Lower leg skin (tissue), 4 donors: ENCODE measurements at regions not wholly inside any gene's neighbourhood (a gene's known extent, or its start where the extent isn't known, plus 50 kb on each side); places are given as distances from the start of the nearest gene placed in this dataset.

Source experiments
- DNase-seq, 2 donors: peaks; one replicate each; pipeline ENCODE4 v3.0.0-alpha.2; 2019; ENCODE audit warnings: low spot score in 2 of 2
- H3K4me3 ChIP-seq: fragments of 200-600 bp; sonication (generic); 2 replicates; pipeline ENCODE4 v1.5.1; 2017; ENCODE audit warnings: mild to moderate bottlenecking, low read depth; ENCODE audit not compliant: poor library complexity, severe bottlenecking
- CTCF ChIP-seq, 3 donors: fragments of 450-650 bp; IDR thresholded peaks; one replicate each; pipeline ENCODE4 v1.5.1; 2016; ENCODE audit warnings: antibody characterized with exemption in 3 of 3, mild to moderate bottlenecking in 3 of 3, moderate library complexity in 2 of 3
- POLR2A ChIP-seq, 2 donors: fragments of 450-650 bp; IDR thresholded peaks; one replicate each; pipeline ENCODE4 v1.6.1; 2016 to 2017; ENCODE audit warnings: antibody characterized with exemption in 2 of 2, mild to moderate bottlenecking in 1 of 2, moderate library complexity in 1 of 2
- WGBS, 2 donors: methylation state at CpG; one replicate each; pipeline ENCODE4 v1.1.5; 2018; 5-methylcytosine and 5-hydroxymethylcytosine counted together
- intact Hi-C: fragments of 100-400 bp; cut with DNase I; formaldehyde crosslinking; loops from one replicate; pipeline ENCODE4 v1.15.0; 2023; ENCODE audit warnings: low total_unique reads

- DNase-seq = no peak
- WGBS, 2 donors = 84 to 96% methylated on average over 3 of the region's 3 CpGs
- H3K4me3 ChIP-seq = no peak overlapping the region
- intact Hi-C loops = no loop called here
- TF ChIP-seq CTCF (IDR thresholded peaks at IDR 0.05) = no peak
- TF ChIP-seq POLR2A (IDR thresholded peaks at IDR 0.05) = no peak
Measured at GRCh38 chr9:95613670-95614069, 96.9 kb upstream of the PTCH1 start.

GRCh38 chr9:95611354-95611753, 94.6 kb upstream of the PTCH1 start:
- intact Hi-C loops = no loop called here
- TF ChIP-seq POLR2A (IDR thresholded peaks at IDR 0.05) = no peak
- WGBS, 2 donors = 56 to 64% methylated on average over 5 of the region's 5 CpGs
- DNase-seq = peak in 1 of 2 donors; percentile 69
- no peak overlapping the region for H3K4me3 ChIP-seq

GRCh38 chr9:95610006-95610785, 93.4 kb upstream of the PTCH1 start:
- 93% methylated on average over 16 of the region's 16 CpGs for WGBS, 2 donors
- no peak overlapping the region for H3K4me3 ChIP-seq
- intact Hi-C loops = no loop called here
- peak in 1 of 2 donors; percentile 80 for DNase-seq
- TF ChIP-seq CTCF (IDR thresholded peaks at IDR 0.05) (no peak), POLR2A (IDR thresholded peaks at IDR 0.05) (no peak)

GRCh38 chr9:95609426-95609825, 92.7 kb upstream of the PTCH1 start:
- intact Hi-C loops = no loop called here
- 73 to 75% methylated on average over 7 of the region's 7 CpGs for WGBS, 2 donors
- no peak for TF ChIP-seq CTCF (IDR thresholded peaks at IDR 0.05)
- no peak for TF ChIP-seq POLR2A (IDR thresholded peaks at IDR 0.05)
- H3K4me3 ChIP-seq = no peak overlapping the region
- peak in 1 of 2 donors; percentile 69 for DNase-seq

GRCh38 chr9:95608341-95608740, 91.6 kb upstream of the PTCH1 start:
- no peak overlapping the region for H3K4me3 ChIP-seq
- TF ChIP-seq POLR2A (IDR thresholded peaks at IDR 0.05) = no peak
- no peak for TF ChIP-seq CTCF (IDR thresholded peaks at IDR 0.05)
- intact Hi-C loops = no loop called here
- 96 to 100% methylated on average over 1 of the region's 1 CpG for WGBS, 2 donors
- DNase-seq = no peak

- intact Hi-C loops = no loop called here
- DNase-seq = peak in 1 of 2 donors; percentile 69
- no peak overlapping the region for H3K4me3 ChIP-seq
- TF ChIP-seq POLR2A (IDR thresholded peaks at IDR 0.05) (no peak), CTCF (IDR thresholded peaks at IDR 0.05) (no peak)
- WGBS, 2 donors = 93% methylated on average over 5 of the region's 5 CpGs
Measured at GRCh38 chr9:95607507-95607906, 90.7 kb upstream of the PTCH1 start.
